OCI-LY1 (cell line): ENCODE measurements at regions not wholly inside any gene's neighbourhood (a gene's known extent, or its start where the extent isn't known, plus 50 kb on each side); places are given as distances from the start of the nearest gene placed in this dataset.

Experiments used
- EZH2 ChIP-seq: fragments of 200-600 bp; sonication (generic), shearing (Covaris generic); IDR thresholded peaks from 2 replicates; pipeline ENCODE4 v1.8.0; 2017; ENCODE audit warnings: borderline replicate concordance, mixed run types, mild to moderate bottlenecking, antibody characterized with exemption, low read length, moderate library complexity, mixed read lengths
- TF ChIP-seq, protein P1 (sequence below): fragments of 200-600 bp; sonication (generic), shearing (Covaris generic); IDR thresholded peaks from 2 replicates; pipeline ENCODE4 v1.5.1; 2017; ENCODE audit warnings: mild to moderate bottlenecking, antibody characterized with exemption, low read length, moderate library complexity, mixed read lengths

- TF ChIP-seq, protein P1, sequence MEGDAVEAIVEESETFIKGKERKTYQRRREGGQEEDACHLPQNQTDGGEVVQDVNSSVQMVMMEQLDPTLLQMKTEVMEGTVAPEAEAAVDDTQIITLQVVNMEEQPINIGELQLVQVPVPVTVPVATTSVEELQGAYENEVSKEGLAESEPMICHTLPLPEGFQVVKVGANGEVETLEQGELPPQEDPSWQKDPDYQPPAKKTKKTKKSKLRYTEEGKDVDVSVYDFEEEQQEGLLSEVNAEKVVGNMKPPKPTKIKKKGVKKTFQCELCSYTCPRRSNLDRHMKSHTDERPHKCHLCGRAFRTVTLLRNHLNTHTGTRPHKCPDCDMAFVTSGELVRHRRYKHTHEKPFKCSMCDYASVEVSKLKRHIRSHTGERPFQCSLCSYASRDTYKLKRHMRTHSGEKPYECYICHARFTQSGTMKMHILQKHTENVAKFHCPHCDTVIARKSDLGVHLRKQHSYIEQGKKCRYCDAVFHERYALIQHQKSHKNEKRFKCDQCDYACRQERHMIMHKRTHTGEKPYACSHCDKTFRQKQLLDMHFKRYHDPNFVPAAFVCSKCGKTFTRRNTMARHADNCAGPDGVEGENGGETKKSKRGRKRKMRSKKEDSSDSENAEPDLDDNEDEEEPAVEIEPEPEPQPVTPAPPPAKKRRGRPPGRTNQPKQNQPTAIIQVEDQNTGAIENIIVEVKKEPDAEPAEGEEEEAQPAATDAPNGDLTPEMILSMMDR, result no peak
- TF ChIP-seq EZH2, result no peak
Measured at GRCh38 chr6:105803442-105803841, 282.7 kb upstream of the PRDM1 start.
